ENCODE measurements at regions not wholly inside any gene's neighbourhood (a gene's known extent, or its start where the extent isn't known, plus 50 kb on each side); places are given as distances from the start of the nearest gene placed in this dataset.
"Not testable (repeated sequence)": the region's sequence is repeated elsewhere in the genome, so short reads cannot be mapped to it uniquely, and the experiment has no call there.

- Histone ChIP-seq H3K36me3 (ENCODE audit: control insufficient read depth, insufficient read depth, low read length) (no peaks in the 10 kb centered on the region), H3K27me3 (ENCODE audit: control insufficient read depth, insufficient read depth, low read length) (no peaks in the 10 kb centered on the region), H3K4me3 (ENCODE audit: low read depth, low read length) (no peak overlapping the region)
- DNase-seq (ENCODE audit: low read depth): no peak
- no peak for TF ChIP-seq CTCF (IDR thresholded peaks at IDR 0.05; ENCODE audit: insufficient read depth, low read length, poor library complexity, severe bottlenecking)
These were observed 51.6 kb downstream of the RESF1 start for GRCh38 chr12:32010631-32011336.

DNA sequence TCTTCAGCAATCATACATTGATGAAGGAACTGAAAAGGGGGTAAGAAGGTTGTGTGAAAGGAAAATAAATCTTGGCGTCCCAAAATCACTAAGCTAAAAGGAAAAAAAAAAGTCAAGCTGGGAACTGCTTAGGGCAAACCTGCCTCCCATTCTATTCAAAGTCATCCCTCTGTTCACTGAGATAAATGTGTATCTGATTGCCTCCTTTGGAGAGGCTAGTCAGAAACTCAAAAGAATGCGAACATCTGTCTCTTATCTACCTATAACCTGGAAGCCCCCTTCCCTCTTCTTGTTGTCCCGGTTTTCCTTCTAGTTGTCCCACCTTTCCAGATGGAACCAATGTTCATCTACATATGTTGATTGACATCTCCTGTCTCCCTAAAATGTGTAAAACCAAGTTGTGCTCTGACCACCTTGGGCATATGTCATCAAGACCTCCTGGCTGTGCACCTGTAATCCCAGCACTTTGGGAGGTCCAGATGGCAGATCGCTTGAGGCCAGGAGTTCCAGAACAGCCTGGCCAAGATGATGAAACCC, 53.1 kb downstream of the RESF1 start:
- no peaks in the 10 kb centered on the region for H3K27me3 ChIP-seq (ENCODE audit: control insufficient read depth, insufficient read depth, low read length)
- no peak for DNase-seq (ENCODE audit: low read depth)
- no peak overlapping the region for H3K4me3 ChIP-seq (ENCODE audit: low read depth, low read length)
- TF ChIP-seq CTCF (IDR thresholded peaks at IDR 0.05; ENCODE audit: insufficient read depth, low read length, poor library complexity, severe bottlenecking): no peak
- no peaks in the 10 kb centered on the region for H3K36me3 ChIP-seq (ENCODE audit: control insufficient read depth, insufficient read depth, low read length)

DNA sequence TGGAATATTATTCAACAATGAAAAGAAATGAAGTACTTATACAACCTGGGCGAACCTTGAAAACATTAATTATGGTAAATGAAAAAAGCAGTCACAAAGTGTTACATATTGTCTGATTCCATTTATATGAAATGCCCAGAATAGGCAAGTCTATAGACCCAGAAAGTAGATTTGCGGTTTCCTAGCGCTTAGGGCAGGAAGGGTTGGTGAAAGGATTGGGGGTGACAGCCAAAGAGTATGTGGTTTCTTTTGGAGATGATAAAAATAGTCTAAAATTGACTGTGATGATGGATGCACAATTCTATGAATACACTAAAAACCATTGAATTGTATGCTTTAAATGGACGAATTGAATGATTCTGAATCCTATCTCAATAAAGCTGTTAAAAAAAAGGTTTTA, 55.8 kb downstream of the RESF1 start:
- DNase-seq (ENCODE audit: low read depth): no peak
- H3K36me3 ChIP-seq (ENCODE audit: control insufficient read depth, insufficient read depth, low read length): no peaks in the 10 kb centered on the region
- no peak overlapping the region for H3K4me3 ChIP-seq (ENCODE audit: low read depth, low read length)
- TF ChIP-seq CTCF (IDR thresholded peaks at IDR 0.05; ENCODE audit: insufficient read depth, low read length, poor library complexity, severe bottlenecking): no peak
- no peaks in the 10 kb centered on the region for H3K27me3 ChIP-seq (ENCODE audit: control insufficient read depth, insufficient read depth, low read length)

- no peak for TF ChIP-seq CTCF (IDR thresholded peaks at IDR 0.05; ENCODE audit: insufficient read depth, low read length, poor library complexity, severe bottlenecking)
- Histone ChIP-seq H3K4me3 (ENCODE audit: low read depth, low read length) (no peak overlapping the region), H3K36me3 (ENCODE audit: control insufficient read depth, insufficient read depth, low read length) (no peaks in the 10 kb centered on the region), H3K27me3 (ENCODE audit: control insufficient read depth, insufficient read depth, low read length) (no peaks in the 10 kb centered on the region)
- DNase-seq (ENCODE audit: low read depth): no peak
These were observed 57.7 kb downstream of the RESF1 start for GRCh38 chr12:32016680-32017482.

- no peaks in the 10 kb centered on the region for H3K27me3 ChIP-seq (ENCODE audit: control insufficient read depth, insufficient read depth, low read length)
- no peaks in the 10 kb centered on the region for H3K36me3 ChIP-seq (ENCODE audit: control insufficient read depth, insufficient read depth, low read length)
- H3K4me3 ChIP-seq (ENCODE audit: low read depth, low read length): no peak overlapping the region
- DNase-seq (ENCODE audit: low read depth): no peak
- TF ChIP-seq CTCF (IDR thresholded peaks at IDR 0.05; ENCODE audit: insufficient read depth, low read length, poor library complexity, severe bottlenecking): no peak
These were observed 62.1 kb downstream of the RESF1 start for GRCh38 chr12:32021346-32021773.

GRCh38 chr12:32022387-32022786, 63.2 kb downstream of the RESF1 start:
- H3K4me3 ChIP-seq (ENCODE audit: low read depth, low read length); DNase-seq (ENCODE audit: low read depth); H3K36me3 ChIP-seq (ENCODE audit: control insufficient read depth, insufficient read depth, low read length); H3K27me3 ChIP-seq (ENCODE audit: control insufficient read depth, insufficient read depth, low read length): not testable (repeated sequence)

- DNase-seq (ENCODE audit: low read depth); H3K27me3 ChIP-seq (ENCODE audit: control insufficient read depth, insufficient read depth, low read length); H3K36me3 ChIP-seq (ENCODE audit: control insufficient read depth, insufficient read depth, low read length); H3K4me3 ChIP-seq (ENCODE audit: low read depth, low read length): not testable (repeated sequence)
These were observed 64.6 kb downstream of the RESF1 start for GRCh38 chr12:32023861-32024260.

All from kidney epithelial cell (primary cell).